Type B pancreatic cell (in vitro differentiated cells): ENCODE measurements at regions not wholly inside any gene's neighbourhood (a gene's known extent, or its start where the extent isn't known, plus 50 kb on each side); places are given as distances from the start of the nearest gene placed in this dataset.
"Not testable (repeated sequence)": the region's sequence is repeated elsewhere in the genome, so short reads cannot be mapped to it uniquely, and the experiment has no call there.

ENCODE experiments used
- DNase-seq: peaks from one replicate; pipeline ENCODE4 v3.0.0; 2021; ENCODE audit warnings: mixed read lengths; ENCODE audit not compliant: unreplicated experiment; ENCODE audit errors: extremely low spot score
- H3K27ac Mint-ChIP-seq: 2 replicates; pipeline ENCODE4 v1.8.0; 2021; ENCODE audit warnings: mild to moderate bottlenecking, mixed read lengths
- H3K27me3 Mint-ChIP-seq: 2 replicates; pipeline ENCODE4 v1.8.0; 2021; ENCODE audit warnings: mixed read lengths
- H3K36me3 Mint-ChIP-seq: 2 replicates; pipeline ENCODE4 v1.8.0; 2021; ENCODE audit warnings: mixed read lengths
- H3K4me1 Mint-ChIP-seq: one replicate; pipeline ENCODE4 v1.8.0; 2021; ENCODE audit warnings: mixed read lengths; ENCODE audit not compliant: unreplicated experiment
- H3K4me3 Mint-ChIP-seq: 2 replicates; pipeline ENCODE4 v1.8.0; 2021; ENCODE audit warnings: mild to moderate bottlenecking, mixed read lengths
- H3K9me3 Mint-ChIP-seq: 2 replicates; pipeline ENCODE4 v1.8.0; 2021; ENCODE audit warnings: mixed read lengths
- CTCF ChIP-seq: fragments of 200-600 bp; sonication (generic); conservative IDR thresholded peaks from 2 replicates; pipeline ENCODE4 v1.5.0; 2021; ENCODE audit warnings: antibody characterized with exemption, mild to moderate bottlenecking

DNA sequence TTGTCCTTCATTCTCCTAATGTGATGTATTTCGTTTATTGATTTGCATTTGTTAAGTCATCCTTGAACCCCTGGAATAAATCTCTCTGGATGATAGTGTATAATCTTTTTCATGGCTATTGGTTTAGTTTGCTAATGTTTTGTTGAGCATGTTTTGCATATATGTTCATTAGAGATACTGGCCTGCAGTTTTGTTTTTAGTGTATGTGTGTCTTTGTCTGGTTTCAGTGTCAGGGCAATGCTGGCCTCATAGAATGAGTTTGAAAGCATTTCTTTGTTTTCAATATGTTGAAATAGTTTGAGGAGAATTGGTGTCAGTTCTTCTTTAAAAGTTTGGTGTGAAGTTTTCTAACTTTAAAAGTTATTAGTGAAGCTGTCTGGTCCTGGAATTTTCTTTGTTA lies 149.6 kb upstream of the ATP10B start:
- DNase-seq = no peak
- H3K4me3 Mint-ChIP-seq = no peak overlapping the region
- no peaks in the 10 kb centered on the region for H3K27me3 Mint-ChIP-seq
- no peaks in the 10 kb centered on the region for H3K36me3 Mint-ChIP-seq
- TF ChIP-seq CTCF = no peak
- no peaks in the 10 kb centered on the region for H3K4me1 Mint-ChIP-seq
- no peaks in the 10 kb centered on the region for H3K9me3 Mint-ChIP-seq
- no peak overlapping the region for H3K27ac Mint-ChIP-seq

DNA sequence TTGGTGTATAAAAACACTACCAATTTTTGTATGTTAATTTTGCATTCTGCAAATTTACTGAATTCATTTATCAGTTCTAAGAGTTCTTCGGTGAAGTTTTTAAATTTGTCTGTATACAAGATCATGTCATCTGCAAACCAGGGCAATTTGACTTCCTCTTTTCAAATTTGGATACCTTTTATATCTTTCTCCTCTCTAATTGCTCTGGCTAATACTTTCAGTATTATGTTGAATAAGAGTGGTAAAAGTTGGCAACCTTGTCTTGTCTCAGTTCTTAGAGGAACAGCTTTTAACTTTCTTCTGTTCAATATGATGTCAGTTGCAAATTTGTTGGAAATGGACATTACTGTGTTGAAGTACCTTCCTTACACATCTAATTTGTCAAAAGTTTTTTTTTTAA lies 149.1 kb upstream of the ATP10B start:
- H3K4me1 Mint-ChIP-seq, H3K4me3 Mint-ChIP-seq, DNase-seq, H3K27me3 Mint-ChIP-seq, H3K27ac Mint-ChIP-seq, H3K36me3 Mint-ChIP-seq, H3K9me3 Mint-ChIP-seq: not testable (repeated sequence)

GRCh38 chr5:160991205-160991604 lies 139.2 kb upstream of the ATP10B start:
- no peak overlapping the region for H3K27ac Mint-ChIP-seq
- no peak for DNase-seq
- H3K27me3 Mint-ChIP-seq = no peaks in the 10 kb centered on the region
- H3K36me3 Mint-ChIP-seq = no peaks in the 10 kb centered on the region
- no peak for TF ChIP-seq CTCF
- H3K9me3 Mint-ChIP-seq = peaks cover 5% of the 10 kb centered on the region
- no peaks in the 10 kb centered on the region for H3K4me1 Mint-ChIP-seq
- H3K4me3 Mint-ChIP-seq = no peak overlapping the region

DNA sequence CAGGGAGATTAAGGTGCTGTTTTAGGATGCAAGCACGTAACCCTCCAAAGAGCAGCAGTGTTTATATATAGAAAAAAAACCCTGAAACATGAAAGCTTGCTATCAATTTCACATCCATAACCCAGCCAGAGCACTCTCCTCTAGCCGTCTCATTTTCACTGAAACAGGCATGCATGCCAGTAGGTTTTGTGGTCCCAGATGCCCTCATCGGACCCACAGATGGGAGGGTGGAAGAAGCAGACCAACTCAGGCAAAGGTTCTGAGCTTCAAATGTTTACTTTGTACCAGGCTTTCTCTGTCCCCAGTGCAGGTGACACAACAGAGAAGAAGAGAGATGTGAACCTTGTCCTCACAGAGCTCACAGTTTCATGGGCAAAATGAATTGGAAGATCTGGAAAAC lies 127.4 kb upstream of the ATP10B start:
- H3K36me3 Mint-ChIP-seq = no peaks in the 10 kb centered on the region
- no peak overlapping the region for H3K27ac Mint-ChIP-seq
- H3K4me1 Mint-ChIP-seq = no peaks in the 10 kb centered on the region
- no peak for DNase-seq
- TF ChIP-seq CTCF = no peak
- H3K9me3 Mint-ChIP-seq = no peaks in the 10 kb centered on the region
- no peaks in the 10 kb centered on the region for H3K27me3 Mint-ChIP-seq
- no peak overlapping the region for H3K4me3 Mint-ChIP-seq

- Mint-ChIP-seq H3K36me3 (no peaks in the 10 kb centered on the region), H3K27ac (no peak overlapping the region), H3K27me3 (no peaks in the 10 kb centered on the region), H3K9me3 (no peaks in the 10 kb centered on the region), H3K4me3 (no peak overlapping the region), H3K4me1 (no peaks in the 10 kb centered on the region)
- no peak for DNase-seq
- no peak for TF ChIP-seq CTCF
These were observed 126.9 kb upstream of the ATP10B start for GRCh38 chr5:160978944-160979343.

GRCh38 chr5:160976181-160976580 lies 124.2 kb upstream of the ATP10B start:
- DNase-seq = no peak
- Mint-ChIP-seq H3K9me3 (no peaks in the 10 kb centered on the region), H3K36me3 (no peaks in the 10 kb centered on the region), H3K27me3 (no peaks in the 10 kb centered on the region), H3K27ac (no peak overlapping the region), H3K4me3 (no peak overlapping the region), H3K4me1 (no peaks in the 10 kb centered on the region)
- no peak for TF ChIP-seq CTCF
